ENCODE measurements at regions not wholly inside any gene's neighbourhood (a gene's known extent, or its start where the extent isn't known, plus 50 kb on each side); places are given as distances from the start of the nearest gene placed in this dataset.

GRCh38 chr4:151811403-151811802, 50.6 kb upstream of the GATB start:
- H3K36me3 Mint-ChIP-seq, result no peaks in the 10 kb centered on the region
- Histone ChIP-seq H3K9me3 (ENCODE audit: control insufficient read depth in 1 of 2, low read length in 2 of 2) (no peaks in the 10 kb centered on the region), H3K27ac (ENCODE audit: low read depth, low read length) (no peak overlapping the region), H3K4me3 (ENCODE audit: low read length in 2 of 2) (no peak overlapping the region), H3K4me1 (ENCODE audit: insufficient read depth, low read length) (no peaks in the 10 kb centered on the region), H3K36me3 (ENCODE audit: insufficient read depth, low read length) (no peaks in the 10 kb centered on the region), H3K27me3 (ENCODE audit: insufficient read depth, low read length) (no peaks in the 10 kb centered on the region)
- H3K4me3 Mint-ChIP-seq, result no peak overlapping the region
- peaks cover 0 to 2% (median 0%) of the 10 kb centered on the region in 8 donors for H3K9me3 Mint-ChIP-seq
- H3K27me3 Mint-ChIP-seq, result peaks cover 0 to 1% of the 10 kb centered on the region in 2 donors
- POLR2A ChIA-PET (ENCODE audit: partially characterized antibody), result no interaction called here
- peaks cover 0 to 1% (median under 1%) of the 10 kb centered on the region in 4 donors for H3K4me1 Mint-ChIP-seq
- CTCF ChIA-PET (ENCODE audit: partially characterized antibody), result interaction anchor here (1.2 to 3.4 kb wide), 2 partner anchors 9 to 537 kb away, joined by 3 to 11 read pairs; no protein-coding TSS in a partner anchor
- no peak overlapping the region for H3K27ac Mint-ChIP-seq
- no peak for DNase-seq
- intact Hi-C loops (cut with micrococcal nuclease), result no loop called here

All from CD4-positive, alpha-beta memory T cell (primary cell).